BE2C (cell line): ENCODE measurements at regions not wholly inside any gene's neighbourhood (a gene's known extent, or its start where the extent isn't known, plus 50 kb on each side); places are given as distances from the start of the nearest gene placed in this dataset.
"Not testable (repeated sequence)": the region's sequence is repeated elsewhere in the genome, so short reads cannot be mapped to it uniquely, and the experiment has no call there.

Experiments
- DNase-seq: peaks from one replicate; pipeline ENCODE4 v3.0.0-alpha.2; 2020
- H3K27me3 ChIP-seq: fragments of 250-450 bp; sonication (Bioruptor Pico); 2 replicates; pipeline ENCODE4 v1.5.1; 2020; ENCODE audit warnings: mild to moderate bottlenecking
- H3K36me3 ChIP-seq: fragments of 250-450 bp; sonication (Bioruptor Pico); 2 replicates; pipeline ENCODE4 v1.5.1; 2020; ENCODE audit warnings: mild to moderate bottlenecking
- H3K4me1 ChIP-seq: fragments of 250-450 bp; sonication (Bioruptor Pico); 2 replicates; pipeline ENCODE4 v1.5.1; 2020
- H3K4me3 ChIP-seq: 2 replicates; pipeline ENCODE4 v1.5.1; 2011; ENCODE audit warnings: low read depth, low read length
- H3K9me3 ChIP-seq: fragments of 250-450 bp; sonication (Bioruptor Pico); 2 replicates; pipeline ENCODE4 v1.5.1; 2020
- CTCF ChIP-seq: IDR thresholded peaks from 2 replicates; pipeline ENCODE4 v1.5.1; 2012; ENCODE audit warnings: mild to moderate bottlenecking, low read depth, low read length

GRCh38 chr3:106839576-106840280 lies 537.5 kb upstream of the CCDC54 start:
- TF ChIP-seq CTCF, result no peak
- no peaks in the 10 kb centered on the region for H3K9me3 ChIP-seq

DNA sequence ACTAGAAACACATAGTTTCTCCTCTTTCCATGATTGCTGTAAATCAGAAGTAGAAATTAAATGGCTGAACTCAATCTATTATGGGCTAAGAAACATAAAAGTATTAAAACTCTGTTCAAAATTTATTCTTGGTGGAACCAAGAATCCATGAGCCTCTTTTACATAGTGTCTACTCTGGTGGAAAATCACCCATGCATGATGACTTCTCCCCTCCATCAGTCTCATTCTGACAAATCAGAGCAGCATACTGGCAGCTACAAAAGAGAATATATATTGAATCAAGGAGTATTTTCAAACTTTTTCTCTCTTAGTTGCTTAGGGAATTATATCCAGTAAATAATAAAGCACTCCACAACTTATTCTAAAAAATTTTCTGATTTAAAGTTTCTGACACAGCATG lies 536.9 kb upstream of the CCDC54 start:
- H3K36me3 ChIP-seq, result no peaks in the 10 kb centered on the region
- TF ChIP-seq CTCF, result no peak
- no peak for DNase-seq
- no peaks in the 10 kb centered on the region for H3K4me1 ChIP-seq
- no peaks in the 10 kb centered on the region for H3K9me3 ChIP-seq
- no peaks in the 10 kb centered on the region for H3K27me3 ChIP-seq
- H3K4me3 ChIP-seq, result no peak overlapping the region

More at GRCh38 chr3:106839576-106840280, 537.5 kb upstream of the CCDC54 start:
- no peak for DNase-seq
- Histone ChIP-seq H3K27me3 (no peaks in the 10 kb centered on the region), H3K4me3 (no peak overlapping the region), H3K36me3 (no peaks in the 10 kb centered on the region), H3K4me1 (no peaks in the 10 kb centered on the region)

DNA sequence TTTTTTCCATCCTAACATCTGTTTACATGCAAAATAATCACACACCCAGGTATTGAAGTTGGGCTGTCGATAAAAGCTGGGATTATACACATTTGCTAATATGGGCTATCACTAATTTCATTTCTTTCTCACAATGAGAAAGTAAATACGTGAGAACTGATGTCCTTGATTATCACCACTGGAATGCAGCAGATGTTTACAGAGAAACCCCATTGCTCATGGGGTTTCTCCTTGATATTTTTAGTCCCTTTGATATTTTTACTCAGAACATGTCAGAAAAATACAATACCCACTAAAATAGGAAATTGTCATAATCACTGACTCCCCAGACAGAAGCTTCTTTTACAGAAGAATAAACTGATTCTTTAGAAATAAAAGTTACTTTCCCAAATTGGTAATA lies 535.1 kb upstream of the CCDC54 start:
- no peaks in the 10 kb centered on the region for H3K36me3 ChIP-seq
- no peaks in the 10 kb centered on the region for H3K27me3 ChIP-seq
- no peaks in the 10 kb centered on the region for H3K4me1 ChIP-seq
- no peak for DNase-seq
- TF ChIP-seq CTCF, result no peak
- H3K4me3 ChIP-seq, result no peak overlapping the region
- H3K9me3 ChIP-seq, result no peaks in the 10 kb centered on the region

DNA sequence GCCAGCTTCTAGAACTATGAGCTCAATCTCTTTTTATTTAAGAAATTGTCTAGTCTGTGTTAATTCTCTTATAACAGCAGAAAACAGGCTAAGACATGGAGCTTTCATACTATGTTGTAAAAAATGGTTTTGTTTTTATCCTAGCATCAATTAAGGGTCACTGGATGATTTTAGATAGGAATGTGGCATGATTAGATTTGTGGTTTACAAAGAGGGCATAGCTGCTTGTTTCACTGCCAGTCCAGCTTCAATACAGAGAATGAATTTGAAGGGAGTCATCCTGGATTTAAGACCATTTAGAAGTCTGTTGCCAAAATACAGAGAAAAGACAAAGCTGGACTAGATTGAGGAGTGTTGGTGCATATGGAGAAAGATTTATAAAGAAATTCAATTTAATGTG lies 532.6 kb upstream of the CCDC54 start:
- H3K4me1 ChIP-seq, result no peaks in the 10 kb centered on the region; the same call in 1 of the 2 replicates
- DNase-seq, result no peak
- no peaks in the 10 kb centered on the region for H3K36me3 ChIP-seq
- H3K9me3 ChIP-seq, result no peaks in the 10 kb centered on the region
- no peak overlapping the region for H3K4me3 ChIP-seq
- no peaks in the 10 kb centered on the region for H3K27me3 ChIP-seq
- TF ChIP-seq CTCF, result no peak

- Histone ChIP-seq H3K4me1 (no peaks in the 10 kb centered on the region; the same call in 1 of the 2 replicates), H3K9me3 (no peaks in the 10 kb centered on the region), H3K27me3 (no peaks in the 10 kb centered on the region), H3K4me3 (no peak overlapping the region), H3K36me3 (no peaks in the 10 kb centered on the region)
- no peak for DNase-seq
- TF ChIP-seq CTCF, result no peak
These were observed 529.1 kb upstream of the CCDC54 start for GRCh38 chr3:106848099-106848498.

- Histone ChIP-seq H3K36me3 (no peaks in the 10 kb centered on the region), H3K27me3 (no peaks in the 10 kb centered on the region), H3K4me1 (no peaks in the 10 kb centered on the region; the same call in 1 of the 2 replicates), H3K4me3 (no peak overlapping the region), H3K9me3 (no peaks in the 10 kb centered on the region)
- no peak for DNase-seq
- no peak for TF ChIP-seq CTCF
These were observed 526.8 kb upstream of the CCDC54 start for GRCh38 chr3:106850437-106850836.

DNA sequence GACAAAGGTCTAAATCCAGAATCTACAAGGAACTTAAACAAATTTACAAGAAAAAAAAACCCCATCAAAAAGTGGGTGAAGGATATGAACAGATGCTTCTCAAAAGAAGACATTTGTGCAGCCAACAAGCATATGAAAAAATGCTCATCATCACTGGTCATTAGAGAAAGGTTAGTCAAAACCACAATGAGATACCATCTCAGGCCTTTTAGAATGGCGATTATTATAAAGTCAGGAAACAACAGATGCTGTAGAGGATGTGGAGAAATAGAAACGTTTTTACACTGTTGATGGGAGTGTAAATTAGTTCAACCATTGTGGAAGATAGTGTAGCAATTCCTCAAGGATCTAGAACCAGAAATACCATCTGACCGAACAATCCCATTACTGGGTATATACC lies 518.9 kb upstream of the CCDC54 start:
- H3K4me1 ChIP-seq, H3K4me3 ChIP-seq, H3K9me3 ChIP-seq, H3K27me3 ChIP-seq, DNase-seq, H3K36me3 ChIP-seq: not testable (repeated sequence)
